ENCODE measurements at regions not wholly inside any gene's neighbourhood (a gene's known extent, or its start where the extent isn't known, plus 50 kb on each side); places are given as distances from the start of the nearest gene placed in this dataset.

DNA sequence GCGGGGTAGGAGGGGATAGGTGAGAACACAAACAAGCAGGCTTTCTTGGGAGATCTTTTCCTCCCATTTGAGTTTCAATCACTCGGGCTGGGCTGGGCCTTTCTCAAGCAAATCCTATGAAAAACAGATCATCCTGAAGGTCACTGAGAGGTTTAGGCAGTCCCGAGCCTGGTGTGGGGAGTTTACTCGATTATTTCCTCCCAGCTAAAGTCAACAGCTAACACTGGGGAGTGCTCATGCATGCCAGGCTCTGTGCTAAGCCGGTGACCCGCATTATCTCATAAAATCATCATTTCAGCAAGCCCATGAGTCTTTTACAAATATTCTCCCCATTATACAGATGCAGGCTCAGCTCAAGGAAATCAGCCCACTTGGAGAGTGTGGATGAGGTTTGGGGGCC, 85.0 kb upstream of the PAX2 start:
- DNase-seq (no peak), ATAC-seq (no peak)
- Histone ChIP-seq H3K9me3 (no peaks in the 10 kb centered on the region), H3K27ac (no peak overlapping the region), H3K36me3 (no peaks in the 10 kb centered on the region), H3K4me1 (peaks cover 0 to 16% (median 0%) of the 10 kb centered on the region in 12 donors), H3K27me3 (peaks cover 45 to 97% (median 79%) of the 10 kb centered on the region in 9 donors), H3K4me3 (no peak overlapping the region)
- WGBS, 4 donors = 25 to 40% (median 30%) methylated on average over 6 of the region's 6 CpGs
- TF ChIP-seq POLR2A (IDR thresholded peaks at IDR 0.05) = no peak
- TF ChIP-seq, protein P1, sequence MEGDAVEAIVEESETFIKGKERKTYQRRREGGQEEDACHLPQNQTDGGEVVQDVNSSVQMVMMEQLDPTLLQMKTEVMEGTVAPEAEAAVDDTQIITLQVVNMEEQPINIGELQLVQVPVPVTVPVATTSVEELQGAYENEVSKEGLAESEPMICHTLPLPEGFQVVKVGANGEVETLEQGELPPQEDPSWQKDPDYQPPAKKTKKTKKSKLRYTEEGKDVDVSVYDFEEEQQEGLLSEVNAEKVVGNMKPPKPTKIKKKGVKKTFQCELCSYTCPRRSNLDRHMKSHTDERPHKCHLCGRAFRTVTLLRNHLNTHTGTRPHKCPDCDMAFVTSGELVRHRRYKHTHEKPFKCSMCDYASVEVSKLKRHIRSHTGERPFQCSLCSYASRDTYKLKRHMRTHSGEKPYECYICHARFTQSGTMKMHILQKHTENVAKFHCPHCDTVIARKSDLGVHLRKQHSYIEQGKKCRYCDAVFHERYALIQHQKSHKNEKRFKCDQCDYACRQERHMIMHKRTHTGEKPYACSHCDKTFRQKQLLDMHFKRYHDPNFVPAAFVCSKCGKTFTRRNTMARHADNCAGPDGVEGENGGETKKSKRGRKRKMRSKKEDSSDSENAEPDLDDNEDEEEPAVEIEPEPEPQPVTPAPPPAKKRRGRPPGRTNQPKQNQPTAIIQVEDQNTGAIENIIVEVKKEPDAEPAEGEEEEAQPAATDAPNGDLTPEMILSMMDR (IDR thresholded peaks at IDR 0.05) = no peak
- intact Hi-C loops (cut with DNase I) = no loop called here

DNA sequence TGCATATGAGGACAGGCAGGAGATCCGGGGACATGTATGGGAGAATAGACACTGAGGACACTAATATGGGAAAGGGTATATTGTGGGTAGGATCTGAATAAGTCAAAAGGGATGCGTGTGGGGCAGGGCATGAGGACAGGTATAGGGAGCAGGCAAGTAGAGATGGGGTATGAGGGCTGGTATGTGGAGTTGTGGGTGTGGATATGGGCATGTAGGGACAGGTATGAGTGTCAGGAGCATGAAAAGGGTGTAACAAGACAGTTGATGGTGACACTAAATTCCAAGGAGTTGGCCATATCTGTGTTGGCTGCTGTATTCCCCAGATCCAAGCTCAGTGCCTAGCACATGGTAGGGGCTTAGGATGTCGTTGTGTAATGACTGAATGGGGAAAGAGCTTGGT, 84.4 kb upstream of the PAX2 start:
- Histone ChIP-seq H3K27ac (no peak overlapping the region), H3K4me1 (peaks cover 0 to 11% (median 0%) of the 10 kb centered on the region in 12 donors), H3K27me3 (peaks cover 41 to 97% (median 73%) of the 10 kb centered on the region in 9 donors), H3K36me3 (no peaks in the 10 kb centered on the region), H3K4me3 (no peak overlapping the region), H3K9me3 (no peaks in the 10 kb centered on the region)
- DNase-seq = no peak
- no peak for TF ChIP-seq POLR2A (IDR thresholded peaks at IDR 0.05)
- TF ChIP-seq, protein P1 (IDR thresholded peaks at IDR 0.05) = no peak
- 39 to 69% (median 46%) methylated on average over 2 to 3 of the region's 3 CpGs for WGBS, 4 donors
- intact Hi-C loops (cut with DNase I) = no loop called here
- ATAC-seq = no peak

DNA sequence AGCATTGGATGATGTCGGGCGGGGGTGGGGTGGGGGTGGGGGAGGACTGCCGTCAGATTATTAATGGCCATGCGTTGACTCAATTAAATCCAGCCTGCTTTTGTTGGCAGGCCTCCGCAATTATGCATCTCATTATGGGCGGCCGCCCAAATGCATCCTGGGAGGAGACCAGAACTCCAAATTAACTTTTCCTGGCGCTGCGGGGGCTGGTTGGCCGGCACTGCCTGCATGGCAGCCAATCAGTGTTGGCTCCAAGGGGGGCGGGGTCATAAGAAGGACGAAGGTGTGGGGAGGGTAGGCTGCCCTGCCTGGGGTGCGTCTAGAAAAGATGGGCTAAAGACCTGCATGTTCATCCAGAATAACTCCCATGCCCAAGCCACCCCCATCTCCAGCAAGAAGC, 83.9 kb upstream of the PAX2 start:
- TF ChIP-seq POLR2A (IDR thresholded peaks at IDR 0.05) = no peak
- TF ChIP-seq, protein P1 (IDR thresholded peaks at IDR 0.05) = no peak
- H3K36me3 ChIP-seq = no peaks in the 10 kb centered on the region
- no peak for DNase-seq
- H3K27me3 ChIP-seq = peaks cover 35 to 96% (median 68%) of the 10 kb centered on the region in 9 donors
- no peak for ATAC-seq
- H3K9me3 ChIP-seq = no peaks in the 10 kb centered on the region
- intact Hi-C loops (cut with DNase I) = no loop called here
- H3K4me1 ChIP-seq = peaks cover 0 to 5% (median 0%) of the 10 kb centered on the region in 12 donors
- H3K4me3 ChIP-seq = no peak overlapping the region
- H3K27ac ChIP-seq = no peak overlapping the region
- 35 to 56% (median 47%) methylated on average over 13 of the region's 13 CpGs for WGBS, 4 donors

DNA sequence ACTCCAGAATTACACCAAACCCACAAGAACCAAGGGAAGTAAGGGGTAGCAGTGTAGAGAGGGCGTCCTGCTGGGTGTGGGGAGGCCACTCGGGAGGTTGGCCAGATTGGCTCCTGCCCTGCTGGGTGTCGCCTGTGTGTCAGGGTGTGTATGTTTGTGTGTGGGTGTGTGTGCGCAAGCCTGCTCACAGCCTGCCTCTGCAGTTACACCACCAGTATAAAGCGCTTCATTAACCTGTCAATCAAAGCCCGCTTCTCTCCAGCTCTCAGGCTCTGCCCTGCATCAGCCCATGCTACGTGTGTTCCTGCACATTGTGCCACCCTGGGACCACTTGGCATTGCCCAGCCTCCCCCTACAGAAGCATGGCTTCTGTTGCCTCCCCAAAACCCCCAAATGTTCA, 83.3 kb upstream of the PAX2 start:
- 52 to 74% (median 63%) methylated on average over 5 to 7 of the region's 7 CpGs for WGBS, 4 donors

More for the DNA sequence above, 83.3 kb upstream of the PAX2 start:
- intact Hi-C loops (cut with DNase I) = no loop called here
- no peaks in the 10 kb centered on the region for H3K36me3 ChIP-seq
- DNase-seq (no peak), ATAC-seq (no peak)
- no peak overlapping the region for H3K4me3 ChIP-seq
- peaks cover 33 to 96% (median 69%) of the 10 kb centered on the region in 9 donors for H3K27me3 ChIP-seq
- TF ChIP-seq, protein P1 (IDR thresholded peaks at IDR 0.05) = no peak
- TF ChIP-seq POLR2A (IDR thresholded peaks at IDR 0.05) = no peak
- no peaks in the 10 kb centered on the region for H3K9me3 ChIP-seq
- peaks cover 0 to 4% (median 0%) of the 10 kb centered on the region in 12 donors for H3K4me1 ChIP-seq
- no peak overlapping the region for H3K27ac ChIP-seq
